Spinal cord (tissue), 9 donors: ENCODE measurements at regions not wholly inside any gene's neighbourhood (a gene's known extent, or its start where the extent isn't known, plus 50 kb on each side); places are given as distances from the start of the nearest gene placed in this dataset.

ENCODE experiments used
- DNase-seq, 6 donors: peaks; one replicate each; pipeline versions ENCODE4 v3.0.0 to v3.0.0-alpha.2; 2013 to 2015; ENCODE audit warnings: low spot score in 6 of 6, low read depth in 4 of 6
- H3K27ac ChIP-seq: one replicate; pipeline ENCODE4 v1.5.1; 2013; ENCODE audit warnings: low read depth, low read length, control low read depth
- H3K27me3 ChIP-seq: one replicate; pipeline ENCODE4 v1.6.1; 2013; ENCODE audit warnings: low read length; ENCODE audit not compliant: control insufficient read depth, insufficient read depth
- H3K36me3 ChIP-seq: one replicate; pipeline ENCODE4 v1.6.1; 2013; ENCODE audit warnings: low read length; ENCODE audit not compliant: control insufficient read depth, insufficient read depth
- H3K4me1 ChIP-seq: one replicate; pipeline ENCODE4 v1.6.1; 2013; ENCODE audit warnings: low read length; ENCODE audit not compliant: control insufficient read depth, insufficient read depth
- H3K4me3 ChIP-seq: one replicate; pipeline ENCODE4 v1.5.1; 2013; ENCODE audit warnings: low read depth, low read length, control low read depth
- H3K9me3 ChIP-seq: one replicate; pipeline ENCODE4 v1.6.1; 2013; ENCODE audit warnings: low read length; ENCODE audit not compliant: control insufficient read depth, insufficient read depth
- WGBS: methylation state at CpG from one replicate; pipeline ENCODE4 v1.1.5; 2013; ENCODE audit warnings: missing lambda C conversion rate; ENCODE audit not compliant: insufficient coverage; 5-methylcytosine and 5-hydroxymethylcytosine counted together
- donor health status: healthy.

DNA sequence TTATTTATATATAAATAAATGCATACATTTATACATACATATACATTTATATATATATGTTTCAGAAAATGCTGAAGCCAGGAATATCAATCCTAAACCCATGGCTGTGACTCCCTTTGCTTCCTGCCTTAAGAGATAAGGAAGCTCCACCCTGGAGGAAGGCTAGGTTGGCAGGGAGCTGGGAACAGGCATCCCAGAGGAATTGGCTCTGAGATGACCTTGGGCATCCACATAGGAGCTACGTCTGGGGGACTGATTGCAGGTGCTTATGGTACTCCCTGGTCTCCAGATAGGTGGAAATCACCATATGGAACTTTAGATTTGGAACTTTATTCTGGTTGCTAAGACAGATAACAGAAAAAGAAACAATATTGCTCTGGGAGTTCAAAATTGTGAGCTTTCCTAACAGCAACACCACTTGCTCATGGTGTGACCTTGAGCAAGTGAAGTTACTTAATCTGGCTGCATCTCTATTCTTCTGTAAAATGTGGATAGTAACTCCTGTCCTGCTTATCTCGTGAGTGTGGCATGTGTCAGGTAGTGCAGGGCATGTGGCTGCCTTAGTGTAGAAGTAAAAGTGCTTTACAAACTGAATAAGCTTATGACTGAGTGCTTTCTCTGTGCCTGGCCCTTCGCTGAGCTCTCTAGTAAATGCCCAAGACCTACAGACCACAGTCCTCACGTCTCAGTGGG, 341.0 kb downstream of the MEIS1 start:
- no peak overlapping the region for H3K4me3 ChIP-seq
- H3K36me3 ChIP-seq: no peaks in the 10 kb centered on the region
- no peaks in the 10 kb centered on the region for H3K4me1 ChIP-seq
- H3K9me3 ChIP-seq: no peaks in the 10 kb centered on the region
- no peak for DNase-seq
- H3K27ac ChIP-seq: no peak overlapping the region
- H3K27me3 ChIP-seq: no peaks in the 10 kb centered on the region
- WGBS: 92% methylated on average over 2 of the region's 4 CpGs

DNA sequence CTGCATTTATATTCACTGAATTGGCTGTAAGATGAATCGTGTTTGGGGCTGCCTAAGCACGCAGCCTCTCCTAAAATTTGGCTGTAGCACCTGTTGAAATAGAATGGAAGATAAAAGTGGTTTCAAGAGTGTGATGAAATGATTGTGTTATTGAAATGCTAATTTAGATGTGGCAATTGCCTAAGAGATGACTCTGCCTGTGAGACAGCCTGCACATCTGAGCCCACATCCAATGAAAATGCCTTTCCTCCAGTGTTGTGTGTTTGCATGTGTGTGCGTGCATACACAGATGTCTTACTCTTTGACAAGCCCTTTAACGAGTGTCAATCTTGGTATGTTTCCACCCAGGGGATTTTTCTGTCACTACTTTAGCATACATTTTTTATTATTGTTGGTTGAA, 346.9 kb downstream of the MEIS1 start:
- Histone ChIP-seq H3K27me3 (no peaks in the 10 kb centered on the region), H3K36me3 (no peaks in the 10 kb centered on the region), H3K27ac (no peak overlapping the region), H3K4me1 (no peaks in the 10 kb centered on the region), H3K9me3 (no peaks in the 10 kb centered on the region), H3K4me3 (no peak overlapping the region)
- no peak for DNase-seq
- WGBS: 77% methylated on average over 2 of the region's 4 CpGs

DNA sequence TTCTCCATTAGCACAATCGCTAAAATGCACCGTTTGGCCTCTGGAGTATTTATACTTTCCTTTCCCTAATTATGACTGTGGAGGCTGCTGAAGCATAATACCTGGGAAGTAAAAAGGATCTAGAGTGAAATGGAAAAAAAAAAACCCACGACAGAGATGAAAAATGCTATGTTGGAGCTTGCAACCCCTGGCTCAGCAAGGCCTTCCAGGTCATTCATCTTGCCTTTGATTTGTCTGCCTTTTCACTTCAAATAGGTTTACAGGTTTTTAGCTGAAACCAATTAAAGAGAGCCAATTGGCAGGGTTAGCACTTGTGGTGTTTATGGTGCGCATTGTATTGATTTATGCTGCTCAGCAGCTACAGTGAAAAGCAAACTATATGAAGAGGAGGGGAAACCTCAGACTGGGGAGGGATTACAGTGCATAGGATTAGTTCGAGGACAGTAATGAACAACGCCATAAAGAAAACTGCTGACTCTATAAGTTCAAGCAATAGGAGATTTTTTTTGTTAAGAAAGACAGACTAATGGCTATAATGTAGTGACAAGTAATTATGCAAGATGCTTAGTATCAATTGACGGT, 347.9 kb downstream of the MEIS1 start:
- peak in 2 of 6 donors; percentile 3 to 43 for DNase-seq
- Histone ChIP-seq H3K27ac (no peak overlapping the region), H3K36me3 (no peaks in the 10 kb centered on the region), H3K27me3 (no peaks in the 10 kb centered on the region), H3K4me3 (no peak overlapping the region), H3K9me3 (no peaks in the 10 kb centered on the region), H3K4me1 (no peaks in the 10 kb centered on the region)
- 49% methylated on average over 3 of the region's 7 CpGs for WGBS

DNA sequence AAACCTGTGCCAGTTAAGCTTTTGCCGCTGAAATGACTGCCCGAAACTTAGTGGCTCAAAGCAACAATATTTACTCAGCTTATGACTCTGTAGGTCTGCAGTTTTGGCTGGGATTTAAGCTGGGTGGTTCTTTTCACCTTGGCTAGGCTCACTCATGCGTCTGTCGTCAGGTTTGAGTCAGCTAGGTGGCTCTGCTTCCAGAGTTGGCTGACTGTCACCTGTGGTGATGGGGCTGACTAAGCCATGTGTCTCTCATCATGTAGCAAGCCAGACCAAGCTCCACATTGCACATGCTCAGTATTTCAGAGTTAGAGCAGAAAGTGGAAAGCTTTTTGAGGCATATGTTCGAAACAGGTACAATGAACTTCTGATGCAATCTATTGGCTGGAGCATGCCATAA, 354.8 kb downstream of the MEIS1 start:
- DNase-seq: peak in 1 of 6 donors; percentile 59
- H3K9me3 ChIP-seq: no peaks in the 10 kb centered on the region
- no peak overlapping the region for H3K4me3 ChIP-seq
- WGBS: 96% methylated on average over 4 of the region's 5 CpGs
- no peaks in the 10 kb centered on the region for H3K36me3 ChIP-seq
- no peak overlapping the region for H3K27ac ChIP-seq
- no peaks in the 10 kb centered on the region for H3K27me3 ChIP-seq
- peaks cover 3% of the 10 kb centered on the region for H3K4me1 ChIP-seq

DNA sequence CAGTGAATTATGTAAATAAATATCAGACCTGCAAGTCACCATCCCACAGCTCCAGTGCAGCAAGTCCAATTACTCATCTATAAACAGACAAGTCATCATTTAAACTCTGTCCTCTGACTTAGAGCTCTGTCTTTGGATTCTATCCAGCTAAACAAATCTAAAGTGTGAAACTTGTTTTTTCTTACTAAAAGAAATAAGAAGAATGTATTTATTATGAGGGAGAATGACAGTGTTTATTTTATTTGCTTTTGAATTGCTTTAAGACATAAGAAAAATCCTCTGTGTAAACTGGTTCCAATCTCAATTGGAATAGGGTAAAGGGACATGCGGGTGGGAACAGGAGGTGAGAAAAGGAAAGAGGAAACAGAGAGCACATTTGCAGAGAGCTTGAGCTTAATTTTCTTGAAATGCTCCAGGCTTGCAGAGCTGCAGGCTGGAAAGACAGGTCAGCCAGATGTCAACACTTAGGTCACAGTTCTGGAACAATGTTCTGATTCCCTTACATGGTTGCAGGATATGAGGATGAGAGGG, 355.8 kb downstream of the MEIS1 start:
- H3K4me3 ChIP-seq: no peak overlapping the region
- peaks cover 3% of the 10 kb centered on the region for H3K4me1 ChIP-seq
- no peaks in the 10 kb centered on the region for H3K27me3 ChIP-seq
- 82% methylated on average over 1 of the region's 1 CpG for WGBS
- no peaks in the 10 kb centered on the region for H3K9me3 ChIP-seq
- peak in 1 of 6 donors; percentile 8 for DNase-seq
- H3K27ac ChIP-seq: no peak overlapping the region
- H3K36me3 ChIP-seq: no peaks in the 10 kb centered on the region

DNA sequence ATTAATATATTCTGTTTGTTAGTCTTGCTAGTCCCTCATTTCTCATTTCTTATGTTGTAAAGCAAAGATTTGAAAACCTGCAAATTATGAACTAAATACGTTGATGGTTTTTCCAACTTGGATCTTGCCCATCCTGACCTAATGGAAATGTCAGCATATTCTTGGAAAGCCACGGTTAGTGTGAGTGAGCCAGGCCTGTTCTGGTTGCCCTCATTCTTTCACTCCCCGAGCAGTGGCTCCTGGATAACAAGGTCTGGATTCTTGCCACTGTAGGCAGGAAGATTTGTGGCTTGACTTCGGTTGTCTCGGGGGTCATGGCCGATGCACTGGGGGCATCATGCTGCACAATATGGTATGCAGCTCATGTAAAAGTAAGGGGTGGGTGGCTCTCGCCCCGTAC, 359.1 kb downstream of the MEIS1 start:
- Histone ChIP-seq H3K27me3 (no peaks in the 10 kb centered on the region), H3K9me3 (no peaks in the 10 kb centered on the region), H3K4me1 (peaks cover 3% of the 10 kb centered on the region), H3K36me3 (no peaks in the 10 kb centered on the region), H3K4me3 (no peak overlapping the region), H3K27ac (no peak overlapping the region)
- 28% methylated on average over 3 of the region's 8 CpGs for WGBS
- DNase-seq: peak in 1 of 6 donors; percentile 24

DNA sequence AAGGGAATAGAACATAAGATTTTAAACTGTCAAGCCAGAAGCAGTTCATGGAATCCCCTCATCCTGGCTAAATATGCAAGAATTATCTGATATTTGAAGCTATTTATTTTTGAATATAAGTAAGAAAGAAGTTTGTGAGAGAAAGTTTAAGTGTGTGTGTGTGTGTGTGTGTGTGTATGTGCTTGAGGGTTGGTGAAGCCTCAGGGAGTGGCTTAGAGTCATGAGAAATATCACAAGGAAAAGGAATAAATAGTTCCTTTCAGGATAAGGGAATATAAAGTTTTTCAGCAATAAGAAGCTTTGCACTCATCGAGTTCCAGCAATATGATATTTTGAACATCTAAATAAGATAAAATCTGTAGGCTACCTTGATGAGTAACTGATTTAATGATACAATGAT, 359.6 kb downstream of the MEIS1 start:
- no peak for DNase-seq
- Histone ChIP-seq H3K4me3 (no peak overlapping the region), H3K9me3 (no peaks in the 10 kb centered on the region), H3K4me1 (peaks cover 3% of the 10 kb centered on the region), H3K27ac (no peak overlapping the region), H3K27me3 (no peaks in the 10 kb centered on the region), H3K36me3 (no peaks in the 10 kb centered on the region)
- WGBS: no CpG with 5 or more reads among the region's 1 CpG

DNA sequence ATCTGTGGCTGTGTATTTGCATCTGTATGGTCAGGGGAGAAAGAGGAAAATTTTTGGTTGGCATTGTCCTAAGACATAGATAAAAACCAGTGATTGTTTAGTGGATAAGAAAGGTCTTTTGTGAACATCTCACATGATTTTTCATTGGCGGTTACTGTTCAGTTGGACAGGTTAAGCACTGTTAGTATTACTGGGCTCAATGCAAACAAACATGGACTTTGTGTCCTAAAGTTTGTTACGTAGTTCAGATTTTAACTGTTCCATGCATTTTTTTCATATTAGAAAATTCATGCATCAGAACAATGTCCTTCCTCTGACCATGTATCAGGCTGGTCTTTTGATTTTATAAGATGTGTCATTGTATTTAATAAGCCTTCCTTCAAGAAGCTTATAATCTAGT, 368.0 kb downstream of the MEIS1 start:
- no peaks in the 10 kb centered on the region for H3K36me3 ChIP-seq
- DNase-seq: no peak
- H3K4me3 ChIP-seq: no peak overlapping the region
- no peaks in the 10 kb centered on the region for H3K27me3 ChIP-seq
- H3K27ac ChIP-seq: no peak overlapping the region
- WGBS: 83% methylated on average over 1 of the region's 2 CpGs
- peaks cover 4% of the 10 kb centered on the region for H3K4me1 ChIP-seq
- no peaks in the 10 kb centered on the region for H3K9me3 ChIP-seq

DNA sequence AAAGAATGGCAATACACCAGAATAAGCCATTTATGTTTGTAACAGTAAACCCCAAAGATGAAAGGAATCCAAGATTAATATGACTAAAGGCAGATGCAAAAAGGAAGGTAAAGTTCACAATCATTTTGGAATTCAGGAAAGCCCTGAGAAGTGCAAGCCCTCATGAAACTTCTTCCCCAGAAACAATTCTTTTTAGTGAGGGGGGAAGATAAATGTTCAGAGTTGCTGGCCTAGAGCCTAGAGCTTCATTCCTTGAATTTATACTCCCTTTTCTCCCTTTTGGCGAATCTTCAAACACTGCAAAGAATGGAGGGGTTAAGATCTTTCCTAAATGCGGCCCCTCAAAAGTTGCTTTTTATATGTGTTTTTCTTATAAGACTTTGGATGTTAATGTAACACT, 368.8 kb downstream of the MEIS1 start:
- Histone ChIP-seq H3K27ac (no peak overlapping the region), H3K27me3 (no peaks in the 10 kb centered on the region), H3K4me1 (peaks cover 4% of the 10 kb centered on the region), H3K36me3 (no peaks in the 10 kb centered on the region), H3K9me3 (no peaks in the 10 kb centered on the region), H3K4me3 (no peak overlapping the region)
- WGBS: no CpG with 5 or more reads among the region's 2 CpGs
- DNase-seq: peak in 4 of 6 donors; percentile 33 to 79 (median 62)
